ENCODE measurements at regions not wholly inside any gene's neighbourhood (a gene's known extent, or its start where the extent isn't known, plus 50 kb on each side); places are given as distances from the start of the nearest gene placed in this dataset.

DNA sequence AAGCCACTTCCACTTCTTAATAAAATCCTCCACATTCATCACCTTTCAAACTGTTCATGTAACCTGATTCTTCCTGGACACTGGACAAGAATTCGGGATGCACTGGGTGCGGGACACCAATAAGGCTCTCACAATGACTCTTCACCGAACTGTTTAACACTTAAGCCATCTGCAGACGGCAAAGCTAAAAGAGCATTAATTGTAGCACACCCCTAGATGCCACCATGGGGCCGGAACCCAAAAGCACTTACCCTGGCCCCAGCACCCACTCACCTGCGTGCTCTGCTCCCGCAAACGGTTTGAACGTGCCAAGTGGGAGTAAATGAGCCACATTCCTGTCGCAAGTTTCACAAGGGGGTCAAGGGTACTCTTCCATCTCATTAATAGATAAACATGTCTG is 254.3 kb upstream of the PRR20A start:
- Histone ChIP-seq H3K4me3 (no peak overlapping the region), H3K36me3 (no peaks in the 10 kb centered on the region), H3K27me3 (no peaks in the 10 kb centered on the region), H3K4me1 (no peaks in the 10 kb centered on the region), H3K9me3 (peaks cover 0 to 16% (median 0%) of the 10 kb centered on the region in 12 donors), H3K27ac (no peak overlapping the region)
- WGBS, 4 donors = 84 to 88% (median 87%) methylated on average over 10 of the region's 10 CpGs
- intact Hi-C loops (cut with DNase I) = no loop called here
- ATAC-seq = no peak
- no peak for DNase-seq
- TF ChIP-seq, protein P1, sequence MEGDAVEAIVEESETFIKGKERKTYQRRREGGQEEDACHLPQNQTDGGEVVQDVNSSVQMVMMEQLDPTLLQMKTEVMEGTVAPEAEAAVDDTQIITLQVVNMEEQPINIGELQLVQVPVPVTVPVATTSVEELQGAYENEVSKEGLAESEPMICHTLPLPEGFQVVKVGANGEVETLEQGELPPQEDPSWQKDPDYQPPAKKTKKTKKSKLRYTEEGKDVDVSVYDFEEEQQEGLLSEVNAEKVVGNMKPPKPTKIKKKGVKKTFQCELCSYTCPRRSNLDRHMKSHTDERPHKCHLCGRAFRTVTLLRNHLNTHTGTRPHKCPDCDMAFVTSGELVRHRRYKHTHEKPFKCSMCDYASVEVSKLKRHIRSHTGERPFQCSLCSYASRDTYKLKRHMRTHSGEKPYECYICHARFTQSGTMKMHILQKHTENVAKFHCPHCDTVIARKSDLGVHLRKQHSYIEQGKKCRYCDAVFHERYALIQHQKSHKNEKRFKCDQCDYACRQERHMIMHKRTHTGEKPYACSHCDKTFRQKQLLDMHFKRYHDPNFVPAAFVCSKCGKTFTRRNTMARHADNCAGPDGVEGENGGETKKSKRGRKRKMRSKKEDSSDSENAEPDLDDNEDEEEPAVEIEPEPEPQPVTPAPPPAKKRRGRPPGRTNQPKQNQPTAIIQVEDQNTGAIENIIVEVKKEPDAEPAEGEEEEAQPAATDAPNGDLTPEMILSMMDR (IDR thresholded peaks at IDR 0.05) = no peak
- no peak for TF ChIP-seq POLR2A (IDR thresholded peaks at IDR 0.05)

DNA sequence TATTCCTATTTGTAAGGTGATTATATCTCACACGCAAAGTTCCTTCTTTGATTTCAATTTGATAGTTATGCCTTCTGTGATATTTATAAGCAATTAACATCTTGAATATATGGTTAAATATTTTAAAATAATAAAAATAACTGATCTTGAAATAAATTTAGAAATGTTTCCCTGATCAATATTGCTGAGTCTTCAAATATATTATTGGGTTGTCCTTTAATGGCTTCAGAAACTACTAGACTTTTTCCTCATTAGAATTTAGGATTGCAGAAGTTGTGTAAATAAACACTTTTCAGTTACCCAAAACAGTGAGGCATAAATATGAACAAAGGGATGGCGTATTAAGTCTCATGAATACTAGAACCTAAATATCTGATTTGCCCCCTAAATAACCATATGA is 252.3 kb upstream of the PRR20A start:
- Histone ChIP-seq H3K4me1 (no peaks in the 10 kb centered on the region), H3K9me3 (peaks cover 0 to 10% (median 0%) of the 10 kb centered on the region in 12 donors), H3K27ac (no peak overlapping the region), H3K36me3 (no peaks in the 10 kb centered on the region), H3K27me3 (no peaks in the 10 kb centered on the region), H3K4me3 (no peak overlapping the region)
- no peak for TF ChIP-seq POLR2A (IDR thresholded peaks at IDR 0.05)
- TF ChIP-seq, protein P1 (IDR thresholded peaks at IDR 0.05) = no peak
- ATAC-seq (no peak), DNase-seq (no peak)
- 86 to 92% (median 89%) methylated on average over 2 of the region's 2 CpGs for WGBS, 4 donors
- intact Hi-C loops (cut with DNase I) = no loop called here

DNA sequence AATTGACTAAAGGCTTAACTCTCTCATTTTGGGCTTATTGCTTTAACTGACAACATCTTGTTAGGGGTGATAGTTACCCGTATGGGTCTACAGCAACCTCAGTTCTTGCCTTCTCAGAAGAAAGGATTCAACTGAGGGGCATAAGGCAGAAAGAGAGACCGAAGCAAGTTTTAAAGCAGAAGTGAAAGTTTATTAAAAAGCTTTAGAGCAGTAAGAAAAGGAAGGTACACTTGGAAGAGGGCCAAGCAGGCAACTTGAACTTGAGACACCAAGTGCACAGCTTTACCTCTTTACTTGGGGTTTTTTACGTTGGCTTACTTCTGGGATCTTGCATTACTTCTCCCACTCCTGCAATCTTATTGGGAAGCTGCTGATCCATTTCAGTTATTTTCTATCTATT is 246.9 kb upstream of the PRR20A start:
- Histone ChIP-seq H3K9me3 (peaks cover 0 to 2% (median 0%) of the 10 kb centered on the region in 12 donors), H3K4me1 (no peaks in the 10 kb centered on the region), H3K4me3 (no peak overlapping the region), H3K27ac (no peak overlapping the region), H3K27me3 (no peaks in the 10 kb centered on the region), H3K36me3 (no peaks in the 10 kb centered on the region)
- TF ChIP-seq POLR2A (IDR thresholded peaks at IDR 0.05) = no peak
- TF ChIP-seq, protein P1 (IDR thresholded peaks at IDR 0.05) = no peak
- WGBS, 4 donors = 77 to 86% (median 83%) methylated on average over 3 of the region's 3 CpGs
- ATAC-seq (no peak), DNase-seq (no peak)
- intact Hi-C loops (cut with DNase I) = no loop called here

DNA sequence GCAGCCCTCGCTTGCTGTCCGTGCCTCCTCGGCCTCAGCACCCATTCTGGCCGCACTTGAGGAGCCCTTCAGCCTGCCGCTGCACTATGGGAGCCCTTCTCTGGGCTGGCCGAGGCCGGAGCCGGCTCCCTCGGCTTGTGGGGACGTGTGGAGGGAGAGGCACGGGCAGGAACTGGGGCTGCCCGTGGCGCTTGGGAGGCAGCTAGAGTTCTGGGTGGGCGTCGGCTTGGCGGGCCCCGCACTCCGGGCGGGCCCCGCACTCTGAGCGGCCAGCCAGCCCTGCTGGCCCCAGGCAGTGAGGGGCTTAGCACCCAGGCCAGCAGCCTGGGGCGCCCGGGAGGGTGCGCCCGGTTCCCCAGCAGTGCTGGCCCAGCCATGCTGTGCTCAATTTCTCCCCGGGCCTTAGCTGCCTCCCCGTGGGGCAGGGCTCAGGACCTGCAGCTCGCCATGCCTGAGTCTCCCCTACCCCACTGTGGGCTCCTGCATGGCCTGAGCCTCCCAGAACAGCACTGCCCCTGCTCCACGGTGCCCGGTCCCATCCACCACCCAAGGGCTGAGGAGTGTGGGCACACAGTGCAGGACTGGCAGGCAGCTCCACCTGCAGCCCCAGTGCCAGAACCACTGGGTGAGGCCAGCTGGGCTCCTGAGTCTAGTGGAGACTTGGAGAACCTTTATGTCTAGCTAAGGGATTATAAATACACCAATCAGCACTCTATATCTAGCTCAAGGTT is 240.0 kb upstream of the PRR20A start:
- no peaks in the 10 kb centered on the region for H3K36me3 ChIP-seq
- H3K9me3 ChIP-seq = peaks cover 0 to 6% (median 0%) of the 10 kb centered on the region in 12 donors
- peak in 1 of 4 donors; percentile 36 for ATAC-seq
- H3K4me3 ChIP-seq = no peak overlapping the region
- H3K27me3 ChIP-seq = no peaks in the 10 kb centered on the region
- H3K4me1 ChIP-seq = no peaks in the 10 kb centered on the region
- 87 to 96% (median 93%) methylated on average over 13 to 30 of the region's 30 CpGs for WGBS, 4 donors
- TF ChIP-seq, protein P1 (IDR thresholded peaks at IDR 0.05) = no peak
- H3K27ac ChIP-seq = no peak overlapping the region
- intact Hi-C loops (cut with DNase I) = no loop called here
- no peak for DNase-seq

Data from heart left ventricle (tissue), 16 donors.